ENCODE measurements at regions not wholly inside any gene's neighbourhood (a gene's known extent, or its start where the extent isn't known, plus 50 kb on each side); places are given as distances from the start of the nearest gene placed in this dataset.

DNA sequence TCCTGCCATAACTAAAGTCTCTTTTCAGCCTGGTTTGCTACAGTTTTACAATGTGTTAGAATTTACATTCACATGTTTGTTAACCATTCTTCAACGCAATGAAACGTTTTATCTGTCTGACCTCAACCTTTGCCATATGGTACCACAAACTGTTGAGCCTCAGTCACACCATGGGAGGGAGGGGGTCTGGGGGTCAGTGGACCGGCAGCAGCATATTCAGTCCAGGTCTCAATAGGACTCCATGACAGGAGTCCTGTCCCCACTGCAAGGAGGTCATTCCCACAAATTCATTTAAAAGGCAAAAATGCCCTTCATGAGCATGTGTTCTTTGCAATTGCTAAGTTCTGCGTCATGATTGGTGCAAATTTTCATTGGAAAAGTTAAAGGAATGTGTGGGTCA, 66.6 kb upstream of the OLFM4 start:
- H3K27me3 ChIP-seq, result no peaks in the 10 kb centered on the region
- no peaks in the 10 kb centered on the region for H3K9me3 ChIP-seq
- H3K27ac ChIP-seq, result no peak overlapping the region
- no peak for DNase-seq
- intact Hi-C loops (cut with DNase I), result no loop called here
- no peaks in the 10 kb centered on the region for H3K36me3 ChIP-seq
- no peak for TF ChIP-seq CTCF (IDR thresholded peaks at IDR 0.05)
- no peaks in the 10 kb centered on the region for H3K4me1 ChIP-seq
- no peak overlapping the region for H3K4me3 ChIP-seq
- no peak overlapping the region for H3K9ac ChIP-seq (ENCODE audit: low read depth in 2 of 2, low read length in 2 of 2)

DNA sequence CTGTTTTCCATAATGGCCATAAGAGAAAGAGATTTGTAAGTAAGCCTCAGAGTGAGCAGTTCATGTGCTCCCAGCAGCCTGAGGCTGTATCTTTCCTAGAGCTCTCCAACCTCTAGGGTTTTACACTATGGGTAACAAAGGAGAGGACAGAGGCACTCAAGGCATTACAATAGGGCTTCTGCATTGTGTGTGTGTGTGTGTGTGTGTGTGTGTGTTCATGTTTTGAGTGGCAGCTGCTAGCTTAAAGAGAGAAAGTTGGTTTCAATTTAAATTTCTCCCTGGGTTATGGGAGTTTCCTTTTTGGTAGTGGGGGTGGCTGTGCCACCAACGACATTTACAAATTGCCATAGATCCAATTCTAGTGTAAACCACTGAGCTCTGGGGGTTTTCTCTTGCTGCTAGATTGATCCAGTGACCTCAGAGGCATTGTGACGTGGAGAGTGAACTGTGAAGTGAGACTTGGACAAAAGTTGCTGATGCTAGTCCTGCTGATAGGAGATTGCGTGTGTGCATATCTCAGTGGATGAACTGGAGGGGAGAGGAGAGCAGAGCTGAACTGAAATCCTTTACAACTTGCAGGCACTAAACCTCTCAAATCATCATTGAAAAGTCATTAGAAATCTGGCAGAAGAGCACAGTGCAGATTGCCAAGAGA, 67.2 kb upstream of the OLFM4 start:
- Histone ChIP-seq H3K9ac (ENCODE audit: low read depth in 2 of 2, low read length in 2 of 2) (no peak overlapping the region), H3K4me1 (no peaks in the 10 kb centered on the region), H3K36me3 (no peaks in the 10 kb centered on the region), H3K4me3 (no peak overlapping the region), H3K27ac (no peak overlapping the region), H3K9me3 (no peaks in the 10 kb centered on the region), H3K27me3 (no peaks in the 10 kb centered on the region)
- no peak for TF ChIP-seq CTCF (IDR thresholded peaks at IDR 0.05)
- no peak for DNase-seq
- intact Hi-C loops (cut with DNase I), result no loop called here

- H3K4me3 ChIP-seq, result no peak overlapping the region
- intact Hi-C loops (cut with DNase I), result no loop called here
- H3K27ac ChIP-seq, result no peak overlapping the region
- H3K27me3 ChIP-seq, result no peaks in the 10 kb centered on the region
- no peaks in the 10 kb centered on the region for H3K36me3 ChIP-seq
- H3K9me3 ChIP-seq, result no peaks in the 10 kb centered on the region
- no peak for DNase-seq
- no peaks in the 10 kb centered on the region for H3K4me1 ChIP-seq
- no peak for TF ChIP-seq CTCF (IDR thresholded peaks at IDR 0.05)
- no peak overlapping the region for H3K9ac ChIP-seq (ENCODE audit: low read depth in 2 of 2, low read length in 2 of 2)
Measured at GRCh38 chr13:52955472-52955874, 73.1 kb upstream of the OLFM4 start.

GRCh38 chr13:52954838-52955237, 73.8 kb upstream of the OLFM4 start:
- H3K9ac ChIP-seq (ENCODE audit: low read depth in 2 of 2, low read length in 2 of 2), result no peak overlapping the region
- TF ChIP-seq CTCF (IDR thresholded peaks at IDR 0.05), result no peak
- DNase-seq, result no peak
- no peak overlapping the region for H3K4me3 ChIP-seq
- no peaks in the 10 kb centered on the region for H3K9me3 ChIP-seq
- intact Hi-C loops (cut with DNase I), result no loop called here
- no peak overlapping the region for H3K27ac ChIP-seq
- H3K36me3 ChIP-seq, result no peaks in the 10 kb centered on the region
- no peaks in the 10 kb centered on the region for H3K4me1 ChIP-seq
- H3K27me3 ChIP-seq, result no peaks in the 10 kb centered on the region

- H3K36me3 ChIP-seq, result no peaks in the 10 kb centered on the region
- no peak for TF ChIP-seq CTCF (IDR thresholded peaks at IDR 0.05)
- H3K27ac ChIP-seq, result no peak overlapping the region
- no peak for DNase-seq
- intact Hi-C loops (cut with DNase I), result no loop called here
- H3K9me3 ChIP-seq, result no peaks in the 10 kb centered on the region
- no peak overlapping the region for H3K4me3 ChIP-seq
- no peaks in the 10 kb centered on the region for H3K4me1 ChIP-seq
- H3K27me3 ChIP-seq, result no peaks in the 10 kb centered on the region
- H3K9ac ChIP-seq (ENCODE audit: low read depth in 2 of 2, low read length in 2 of 2), result no peak overlapping the region
Measured at GRCh38 chr13:52950436-52950956, 78.1 kb upstream of the OLFM4 start.
